ENCODE measurements at regions not wholly inside any gene's neighbourhood (a gene's known extent, or its start where the extent isn't known, plus 50 kb on each side); places are given as distances from the start of the nearest gene placed in this dataset.

GRCh38 chr5:171569065-171569712, 149.7 kb downstream of the FGF18 start:
- H3K9me3 ChIP-seq (ENCODE audit: low read length), result peaks cover 14% of the 10 kb centered on the region
- no peak overlapping the region for H3K9ac ChIP-seq (ENCODE audit: low read length)
- H2AFZ ChIP-seq (ENCODE audit: low read depth, low read length), result no peak overlapping the region
- H3K9me2 ChIP-seq (ENCODE audit: insufficient read depth, low read length), result no peaks in the 10 kb centered on the region
- no peak overlapping the region for H3K27ac ChIP-seq (ENCODE audit: low read length)
- H3K36me3 ChIP-seq (ENCODE audit: insufficient read depth, low read length), result no peaks in the 10 kb centered on the region
- H3K4me2 ChIP-seq (ENCODE audit: low read length), result no peak overlapping the region
- H3K4me3 ChIP-seq (ENCODE audit: low read length), result no peak overlapping the region
- H3K79me2 ChIP-seq (replicated peaks; ENCODE audit: insufficient read depth, low read length), result no peaks in the 10 kb centered on the region
- no peak for TF ChIP-seq TAF1 (IDR thresholded peaks at IDR 0.05; ENCODE audit: low read depth)
- TF ChIP-seq, protein P1, sequence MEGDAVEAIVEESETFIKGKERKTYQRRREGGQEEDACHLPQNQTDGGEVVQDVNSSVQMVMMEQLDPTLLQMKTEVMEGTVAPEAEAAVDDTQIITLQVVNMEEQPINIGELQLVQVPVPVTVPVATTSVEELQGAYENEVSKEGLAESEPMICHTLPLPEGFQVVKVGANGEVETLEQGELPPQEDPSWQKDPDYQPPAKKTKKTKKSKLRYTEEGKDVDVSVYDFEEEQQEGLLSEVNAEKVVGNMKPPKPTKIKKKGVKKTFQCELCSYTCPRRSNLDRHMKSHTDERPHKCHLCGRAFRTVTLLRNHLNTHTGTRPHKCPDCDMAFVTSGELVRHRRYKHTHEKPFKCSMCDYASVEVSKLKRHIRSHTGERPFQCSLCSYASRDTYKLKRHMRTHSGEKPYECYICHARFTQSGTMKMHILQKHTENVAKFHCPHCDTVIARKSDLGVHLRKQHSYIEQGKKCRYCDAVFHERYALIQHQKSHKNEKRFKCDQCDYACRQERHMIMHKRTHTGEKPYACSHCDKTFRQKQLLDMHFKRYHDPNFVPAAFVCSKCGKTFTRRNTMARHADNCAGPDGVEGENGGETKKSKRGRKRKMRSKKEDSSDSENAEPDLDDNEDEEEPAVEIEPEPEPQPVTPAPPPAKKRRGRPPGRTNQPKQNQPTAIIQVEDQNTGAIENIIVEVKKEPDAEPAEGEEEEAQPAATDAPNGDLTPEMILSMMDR (IDR thresholded peaks at IDR 0.05; ENCODE audit: poor library complexity, severe bottlenecking), result no peak
- TF ChIP-seq RAD21 (conservative IDR thresholded peaks at IDR 0.05), result no peak
- H3K27me3 ChIP-seq (ENCODE audit: insufficient read depth, low read depth, low read length), result no peaks in the 10 kb centered on the region
- H4K20me1 ChIP-seq (ENCODE audit: insufficient read depth), result no peaks in the 10 kb centered on the region
- no peaks in the 10 kb centered on the region for H3F3A ChIP-seq (ENCODE audit: insufficient read depth, low read length, poor library complexity, severe bottlenecking)

- no peaks in the 10 kb centered on the region for H3F3A ChIP-seq (ENCODE audit: insufficient read depth, low read length, poor library complexity, severe bottlenecking)
- H2AFZ ChIP-seq (ENCODE audit: low read depth, low read length), result no peak overlapping the region
- H3K4me2 ChIP-seq (ENCODE audit: low read length), result no peak overlapping the region
- H3K79me2 ChIP-seq (replicated peaks; ENCODE audit: insufficient read depth, low read length), result no peaks in the 10 kb centered on the region
- H4K20me1 ChIP-seq (ENCODE audit: insufficient read depth), result no peaks in the 10 kb centered on the region
- H3K9me2 ChIP-seq (ENCODE audit: insufficient read depth, low read length), result no peaks in the 10 kb centered on the region
- no peaks in the 10 kb centered on the region for H3K27me3 ChIP-seq (ENCODE audit: insufficient read depth, low read depth, low read length)
- no peaks in the 10 kb centered on the region for H3K36me3 ChIP-seq (ENCODE audit: insufficient read depth, low read length)
- no peak overlapping the region for H3K27ac ChIP-seq (ENCODE audit: low read length)
- H3K9me3 ChIP-seq (ENCODE audit: low read length), result peaks cover 14% of the 10 kb centered on the region
- no peak for TF ChIP-seq MXI1 (conservative IDR thresholded peaks at IDR 0.05; ENCODE audit: poor library complexity, severe bottlenecking)
- TF ChIP-seq SMC3 (conservative IDR thresholded peaks at IDR 0.05; ENCODE audit: poor library complexity), result no peak
- H3K9ac ChIP-seq (ENCODE audit: low read length), result no peak overlapping the region
- no peak overlapping the region for H3K4me3 ChIP-seq (ENCODE audit: low read length)
Measured at GRCh38 chr5:171570244-171570825, 150.9 kb downstream of the FGF18 start.

DNA sequence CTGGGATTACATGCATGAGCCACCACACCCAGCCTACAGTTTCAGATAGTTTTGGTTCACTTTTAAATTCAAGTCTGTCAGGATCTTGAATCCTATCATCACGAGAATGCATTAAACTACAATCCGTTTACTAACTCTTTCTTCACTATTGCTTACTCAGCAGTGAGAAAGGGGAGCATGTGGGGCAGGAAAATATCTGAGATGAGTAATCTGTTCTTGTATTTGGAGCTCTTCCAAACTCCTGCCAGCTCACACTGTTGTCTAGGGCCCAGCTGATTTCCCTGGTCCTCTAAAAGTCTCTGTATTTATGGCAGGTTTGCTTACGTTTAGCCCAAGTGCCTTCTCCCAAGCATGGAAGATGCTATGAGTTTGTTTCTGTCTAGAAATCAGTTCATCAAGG, 152.2 kb downstream of the FGF18 start:
- TF ChIP-seq EZH2 (IDR thresholded peaks at IDR 0.05; ENCODE audit: borderline replicate concordance, insufficient read depth, low read length, poor library complexity, severe bottlenecking) (no peak), REST (IDR thresholded peaks at IDR 0.05; ENCODE audit: borderline replicate concordance) (no peak), POLR2AphosphoS5 (IDR thresholded peaks at IDR 0.05) (no peak)
- Histone ChIP-seq H4K20me1 (ENCODE audit: insufficient read depth) (no peaks in the 10 kb centered on the region), H3K27ac (ENCODE audit: low read length) (no peak overlapping the region), H3K4me3 (ENCODE audit: low read length) (no peak overlapping the region), H3K4me2 (ENCODE audit: low read length) (no peak overlapping the region), H3K27me3 (ENCODE audit: insufficient read depth, low read depth, low read length) (no peaks in the 10 kb centered on the region), H3K9me3 (ENCODE audit: low read length) (peaks cover 14% of the 10 kb centered on the region), H3K9me2 (ENCODE audit: insufficient read depth, low read length) (no peaks in the 10 kb centered on the region), H3K79me2 (replicated peaks; ENCODE audit: insufficient read depth, low read length) (no peaks in the 10 kb centered on the region), H3F3A (ENCODE audit: insufficient read depth, low read length, poor library complexity, severe bottlenecking) (no peaks in the 10 kb centered on the region), H3K36me3 (ENCODE audit: insufficient read depth, low read length) (no peaks in the 10 kb centered on the region), H3K9ac (ENCODE audit: low read length) (no peak overlapping the region), H2AFZ (ENCODE audit: low read depth, low read length) (no peak overlapping the region)

All from neural cell (in vitro differentiated cells).